ENCODE measurements at regions not wholly inside any gene's neighbourhood (a gene's known extent, or its start where the extent isn't known, plus 50 kb on each side); places are given as distances from the start of the nearest gene placed in this dataset.
A peak's percentile ranks its signal among the peaks of the same experiment; 100 is the strongest.

GRCh38 chr16:31713071-31713944, 160.3 kb upstream of the ZNF267 start (continued):
- TF ChIP-seq ZNF592 (IDR thresholded peaks at IDR 0.05) (0 out of 2 replicates have a peak, but pooled peaks have one; percentile 26), HDGF (IDR thresholded peaks at IDR 0.05) (no peak), ZZZ3 (IDR thresholded peaks at IDR 0.05; ENCODE audit: control insufficient read depth, insufficient read length, low read depth) (no peak), SMC3 (IDR thresholded peaks at IDR 0.05; ENCODE audit: borderline replicate concordance, low read length) (peak; percentile 1; the same call in 1 of the 2 replicates), MEF2B (IDR thresholded peaks at IDR 0.05; ENCODE audit: partially characterized antibody, poor library complexity, severe bottlenecking) (peak; percentile 35), PBX3 (IDR thresholded peaks at IDR 0.05; ENCODE audit: insufficient replicate concordance, low read depth, low read length) (no peak), ZNF622 (IDR thresholded peaks at IDR 0.05) (no peak), SIX5 (IDR thresholded peaks at IDR 0.05; ENCODE audit: low read depth, low read length, severe bottlenecking) (no peak), SIN3A (IDR thresholded peaks at IDR 0.05; ENCODE audit: low read depth, low read length) (peak; percentile 74), GATAD2B (conservative IDR thresholded peaks at IDR 0.05; ENCODE audit: low read depth) (peak; percentile 95), RAD51 (IDR thresholded peaks at IDR 0.05) (no peak), EGR1 (IDR thresholded peaks at IDR 0.05; ENCODE audit: borderline replicate concordance in 1 of 2, low read depth in 2 of 2, low read length in 2 of 2) (0 out of 3 replicates have a peak, but pooled peaks of 1 of the 2 experiments have one; percentile 8), WRNIP1 (IDR thresholded peaks at IDR 0.05; ENCODE audit: borderline replicate concordance, low read depth, low read length) (no peak), E2F4 (IDR thresholded peaks at IDR 0.05; ENCODE audit: low read depth, low read length) (no peak), JUND (IDR thresholded peaks at IDR 0.05; ENCODE audit: low read depth, low read length) (no peak), E4F1 (IDR thresholded peaks at IDR 0.05; ENCODE audit: borderline replicate concordance, partially characterized antibody) (peak; percentile 81), ZNF207 (IDR thresholded peaks at IDR 0.05; ENCODE audit: borderline replicate concordance) (peak; percentile 65; the same call in 1 of the 2 replicates), MYB (IDR thresholded peaks at IDR 0.05; ENCODE audit: borderline replicate concordance, low read depth, low read length) (no peak)
- TF ChIP-seq, protein P1, sequence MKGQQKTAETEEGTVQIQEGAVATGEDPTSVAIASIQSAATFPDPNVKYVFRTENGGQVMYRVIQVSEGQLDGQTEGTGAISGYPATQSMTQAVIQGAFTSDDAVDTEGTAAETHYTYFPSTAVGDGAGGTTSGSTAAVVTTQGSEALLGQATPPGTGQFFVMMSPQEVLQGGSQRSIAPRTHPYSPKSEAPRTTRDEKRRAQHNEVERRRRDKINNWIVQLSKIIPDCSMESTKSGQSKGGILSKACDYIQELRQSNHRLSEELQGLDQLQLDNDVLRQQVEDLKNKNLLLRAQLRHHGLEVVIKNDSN (IDR thresholded peaks at IDR 0.05; ENCODE audit: borderline replicate concordance, extremely low read length, insufficient read depth, low read depth, low read length) = no peak

Measured in GM12878 (cell line).